ENCODE measurements at regions not wholly inside any gene's neighbourhood (a gene's known extent, or its start where the extent isn't known, plus 50 kb on each side); places are given as distances from the start of the nearest gene placed in this dataset.

- intact Hi-C loops (cut with DNase I), result no loop called here
- H3K9ac ChIP-seq (ENCODE audit: low read length in 3 of 3), result no peak overlapping the region
- FAIRE-seq, result no peak
Observed at GRCh38 chr2:145800151-145801091, 1280.5 kb upstream of the ZEB2 start.

GRCh38 chr2:145799595-145800108, 1279.7 kb upstream of the ZEB2 start:
- H3K36me3 ChIP-seq (ENCODE audit: control insufficient read depth in 2 of 3, insufficient read depth in 3 of 3, low read length in 3 of 3), result no peaks in the 10 kb centered on the region
- H3K9me3 ChIP-seq (ENCODE audit: control insufficient read depth in 2 of 3, insufficient read depth in 1 of 3, low read length in 3 of 3), result no peaks in the 10 kb centered on the region
- FAIRE-seq, result no peak
- H3K9ac ChIP-seq (ENCODE audit: low read length in 3 of 3), result no peak overlapping the region
- H3K27ac ChIP-seq (ENCODE audit: low read depth in 2 of 2, low read length in 2 of 2), result no peak overlapping the region
- no peak for DNase-seq
- TF ChIP-seq CTCF (IDR thresholded peaks at IDR 0.05; ENCODE audit: borderline replicate concordance, extremely low read depth, insufficient read depth), result no peak
- intact Hi-C loops (cut with DNase I), result no loop called here
- H3K4me3 ChIP-seq (ENCODE audit: low read length in 3 of 3), result no peak overlapping the region
- no peaks in the 10 kb centered on the region for H3K27me3 ChIP-seq (ENCODE audit: control insufficient read depth, insufficient read depth, low read length)
- H3K4me1 ChIP-seq (ENCODE audit: control insufficient read depth in 2 of 3, insufficient read depth in 2 of 3, low read depth in 1 of 3, low read length in 3 of 3), result no peaks in the 10 kb centered on the region

More at GRCh38 chr2:145800151-145801091, 1280.5 kb upstream of the ZEB2 start:
- Histone ChIP-seq H3K36me3 (ENCODE audit: control insufficient read depth in 2 of 3, insufficient read depth in 3 of 3, low read length in 3 of 3) (no peaks in the 10 kb centered on the region), H3K4me3 (ENCODE audit: low read length in 3 of 3) (no peak overlapping the region), H3K27ac (ENCODE audit: low read depth in 2 of 2, low read length in 2 of 2) (no peak overlapping the region), H3K4me1 (ENCODE audit: control insufficient read depth in 2 of 3, insufficient read depth in 2 of 3, low read depth in 1 of 3, low read length in 3 of 3) (no peaks in the 10 kb centered on the region), H3K27me3 (ENCODE audit: control insufficient read depth, insufficient read depth, low read length) (no peaks in the 10 kb centered on the region), H3K9me3 (ENCODE audit: control insufficient read depth in 2 of 3, insufficient read depth in 1 of 3, low read length in 3 of 3) (no peaks in the 10 kb centered on the region)
- DNase-seq, result peak in 2 of 5 donors; percentile 34 to 43
- no peak for TF ChIP-seq CTCF (IDR thresholded peaks at IDR 0.05; ENCODE audit: borderline replicate concordance, extremely low read depth, insufficient read depth)

GRCh38 chr2:145798419-145798818, 1278.5 kb upstream of the ZEB2 start:
- TF ChIP-seq CTCF (IDR thresholded peaks at IDR 0.05; ENCODE audit: borderline replicate concordance, extremely low read depth, insufficient read depth), result no peak
- DNase-seq (no peak), FAIRE-seq (no peak)
- H3K9ac ChIP-seq (ENCODE audit: low read length in 3 of 3), result no peak overlapping the region
- H3K4me1 ChIP-seq (ENCODE audit: control insufficient read depth in 2 of 3, insufficient read depth in 2 of 3, low read depth in 1 of 3, low read length in 3 of 3), result no peaks in the 10 kb centered on the region
- no peaks in the 10 kb centered on the region for H3K27me3 ChIP-seq (ENCODE audit: control insufficient read depth, insufficient read depth, low read length)
- H3K36me3 ChIP-seq (ENCODE audit: control insufficient read depth in 2 of 3, insufficient read depth in 3 of 3, low read length in 3 of 3), result no peaks in the 10 kb centered on the region
- no peak overlapping the region for H3K4me3 ChIP-seq (ENCODE audit: low read length in 3 of 3)
- no peaks in the 10 kb centered on the region for H3K9me3 ChIP-seq (ENCODE audit: control insufficient read depth in 2 of 3, insufficient read depth in 1 of 3, low read length in 3 of 3)
- intact Hi-C loops (cut with DNase I), result no loop called here
- H3K27ac ChIP-seq (ENCODE audit: low read depth in 2 of 2, low read length in 2 of 2), result no peak overlapping the region

All from kidney (tissue), 13 donors.